DND-41 (cell line): ENCODE measurements at regions not wholly inside any gene's neighbourhood (a gene's known extent, or its start where the extent isn't known, plus 50 kb on each side); places are given as distances from the start of the nearest gene placed in this dataset.

Source experiments
- ATAC-seq: fragments of 200-7000 bp; cut with Tn5 transposase; 3 replicates; pipeline ENCODE4 v1.9.1; 2021; ENCODE audit warnings: low read depth; ENCODE audit not compliant: insufficient read depth
- DNase-seq: peaks from one replicate; pipeline ENCODE4 v3.0.0-alpha.2; 2020
- H2AFZ ChIP-seq: 2 replicates; pipeline ENCODE4 v1.6.0; 2012; ENCODE audit warnings: low read depth, low read length
- H3K27ac ChIP-seq: 2 replicates; pipeline ENCODE4 v1.5.1; 2012; ENCODE audit warnings: low read length, inconsistent platforms
- H3K27me3 ChIP-seq: fragments of 200-600 bp; sonication (generic); 2 replicates; pipeline ENCODE4 v1.6.0; 2012; ENCODE audit warnings: low read length, mild to moderate bottlenecking, inconsistent platforms; ENCODE audit not compliant: insufficient read depth, poor library complexity
- H3K36me3 ChIP-seq: 2 replicates; pipeline ENCODE4 v1.5.1; 2012; ENCODE audit warnings: low read length, inconsistent platforms; ENCODE audit not compliant: insufficient read depth
- H3K4me1 ChIP-seq: 2 replicates; pipeline ENCODE4 v1.5.1; 2012; ENCODE audit warnings: mild to moderate bottlenecking, low read length; ENCODE audit not compliant: insufficient read depth
- H3K4me2 ChIP-seq: 2 replicates; pipeline ENCODE4 v1.6.0; 2012; ENCODE audit warnings: mild to moderate bottlenecking, moderate library complexity, low read length, inconsistent platforms; ENCODE audit not compliant: insufficient read depth
- H3K4me3 ChIP-seq, 2 experiments: fragments of 200-600 bp in 1 of 2; shearing (Covaris generic) in 1 of 2; 2 replicates each; pipeline ENCODE4 v1.5.1; 2012 to 2016; ENCODE audit warnings: inconsistent platforms in 2 of 2, low read length in 2 of 2, mild to moderate bottlenecking in 2 of 2, low read depth in 1 of 2, moderate library complexity in 1 of 2
- H3K79me2 ChIP-seq: 2 replicates; pipeline ENCODE4 v1.6.0; 2012; ENCODE audit warnings: low read length, inconsistent platforms; ENCODE audit not compliant: insufficient read depth
- H3K9ac ChIP-seq: 2 replicates; pipeline ENCODE4 v1.6.0; 2012; ENCODE audit warnings: low read depth, mild to moderate bottlenecking, inconsistent platforms, low read length, moderate library complexity
- H3K9me3 ChIP-seq: 2 replicates; pipeline ENCODE4 v1.5.1; 2012; ENCODE audit warnings: low read length, moderate library complexity, mild to moderate bottlenecking, inconsistent platforms; ENCODE audit not compliant: insufficient read depth, severe bottlenecking
- H4K20me1 ChIP-seq: 2 replicates; pipeline ENCODE4 v1.6.0; 2012; ENCODE audit warnings: low read length; ENCODE audit not compliant: insufficient read depth
- CTCF ChIP-seq: IDR thresholded peaks from 2 replicates; pipeline ENCODE4 v1.5.1; 2012; ENCODE audit warnings: borderline replicate concordance, low read length, moderate library complexity, mild to moderate bottlenecking; ENCODE audit not compliant: poor library complexity, severe bottlenecking; ENCODE audit errors: extremely low read depth
- EZH2 ChIP-seq: IDR thresholded peaks from 3 replicates; pipeline ENCODE4 v1.6.1; 2012; ENCODE audit warnings: borderline replicate concordance, low read depth, mild to moderate bottlenecking, moderate library complexity, low read length, inconsistent platforms; ENCODE audit not compliant: severe bottlenecking

- Histone ChIP-seq H3K27me3 (no peaks in the 10 kb centered on the region), H3K4me2 (no peak overlapping the region), H3K4me3 (no peak overlapping the region), H2AFZ (no peak overlapping the region), H3K9me3 (no peaks in the 10 kb centered on the region), H4K20me1 (no peaks in the 10 kb centered on the region), H3K36me3 (no peaks in the 10 kb centered on the region), H3K4me1 (no peaks in the 10 kb centered on the region), H3K9ac (no peak overlapping the region), H3K27ac (no peak overlapping the region), H3K79me2 (no peaks in the 10 kb centered on the region)
- DNase-seq (no peak), ATAC-seq (no peak)
- TF ChIP-seq CTCF (no peak), EZH2 (no peak)
These were observed 588.2 kb upstream of the CDH11 start for GRCh38 chr16:65710107-65710506.

GRCh38 chr16:65704866-65705265 lies 583.0 kb upstream of the CDH11 start:
- no peak overlapping the region for H2AFZ ChIP-seq
- no peak for ATAC-seq
- no peaks in the 10 kb centered on the region for H3K9me3 ChIP-seq
- H3K27me3 ChIP-seq: no peaks in the 10 kb centered on the region
- no peak overlapping the region for H3K27ac ChIP-seq
- no peaks in the 10 kb centered on the region for H3K36me3 ChIP-seq
- H3K4me3 ChIP-seq: no peak overlapping the region
- H3K9ac ChIP-seq: no peak overlapping the region
- H4K20me1 ChIP-seq: no peaks in the 10 kb centered on the region
- DNase-seq: no peak
- TF ChIP-seq EZH2 (no peak), CTCF (peak; percentile 26)
- no peaks in the 10 kb centered on the region for H3K79me2 ChIP-seq
- H3K4me2 ChIP-seq: no peak overlapping the region
- H3K4me1 ChIP-seq: no peaks in the 10 kb centered on the region

- Histone ChIP-seq H2AFZ (no peak overlapping the region), H3K79me2 (no peaks in the 10 kb centered on the region), H3K4me1 (no peaks in the 10 kb centered on the region), H3K27ac (no peak overlapping the region), H3K9ac (no peak overlapping the region), H3K4me3 (no peak overlapping the region), H3K27me3 (no peaks in the 10 kb centered on the region), H4K20me1 (no peaks in the 10 kb centered on the region), H3K36me3 (no peaks in the 10 kb centered on the region), H3K9me3 (no peaks in the 10 kb centered on the region), H3K4me2 (no peak overlapping the region)
- TF ChIP-seq EZH2 (no peak), CTCF (no peak)
- no peak for ATAC-seq
- no peak for DNase-seq
These were observed 581.0 kb upstream of the CDH11 start for GRCh38 chr16:65702707-65703402.
